GM18907 (cell line): ENCODE measurements at regions not wholly inside any gene's neighbourhood (a gene's known extent, or its start where the extent isn't known, plus 50 kb on each side); places are given as distances from the start of the nearest gene placed in this dataset.

ENCODE experiments used
- ATAC-seq: cut with Tn5 transposase; IDR thresholded peaks from one replicate; pipeline ENCODE4 v1.9.1; 2021; ENCODE audit warnings: mild to moderate bottlenecking, moderate library complexity; ENCODE audit not compliant: unreplicated experiment

DNA sequence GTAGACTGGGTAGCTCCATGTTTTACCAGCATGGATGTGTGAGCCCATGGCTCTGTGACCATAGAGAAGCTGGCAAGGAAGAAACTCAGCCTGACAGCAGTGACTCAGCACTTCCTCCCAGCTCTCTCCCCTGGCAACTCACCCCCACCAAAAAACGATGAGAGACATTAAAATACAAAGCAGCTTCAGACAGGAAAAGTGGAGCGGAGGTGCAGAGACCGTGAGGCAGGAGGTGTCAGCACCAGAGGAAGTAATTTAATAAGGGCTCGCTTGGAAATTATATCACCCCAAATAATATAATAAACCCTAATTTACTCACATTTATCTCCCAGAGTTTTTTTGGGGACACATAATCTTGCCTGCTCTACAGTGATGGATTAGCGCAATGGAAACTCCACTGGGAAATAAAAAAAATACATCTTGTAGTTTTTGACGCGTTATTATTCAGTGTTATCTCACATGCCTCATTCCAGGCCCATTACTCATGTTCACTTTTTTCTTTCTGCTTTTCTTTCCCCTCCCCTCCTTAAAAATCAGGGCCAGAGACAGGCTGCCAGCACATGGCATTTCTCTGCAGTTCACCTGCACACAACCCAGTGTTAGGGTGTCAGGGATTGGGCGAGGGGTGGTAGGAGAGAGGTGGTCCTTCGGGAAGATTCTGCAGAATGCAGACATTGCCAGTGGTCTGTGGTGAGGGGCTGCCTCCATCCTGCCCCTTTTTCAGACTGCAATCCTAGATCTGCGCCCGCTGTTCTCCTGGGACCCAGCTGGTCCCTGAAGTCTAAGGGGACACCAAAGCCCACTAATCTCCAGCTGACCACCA is 170.8 kb downstream of the BUD13 start:
- ATAC-seq: no peak

DNA sequence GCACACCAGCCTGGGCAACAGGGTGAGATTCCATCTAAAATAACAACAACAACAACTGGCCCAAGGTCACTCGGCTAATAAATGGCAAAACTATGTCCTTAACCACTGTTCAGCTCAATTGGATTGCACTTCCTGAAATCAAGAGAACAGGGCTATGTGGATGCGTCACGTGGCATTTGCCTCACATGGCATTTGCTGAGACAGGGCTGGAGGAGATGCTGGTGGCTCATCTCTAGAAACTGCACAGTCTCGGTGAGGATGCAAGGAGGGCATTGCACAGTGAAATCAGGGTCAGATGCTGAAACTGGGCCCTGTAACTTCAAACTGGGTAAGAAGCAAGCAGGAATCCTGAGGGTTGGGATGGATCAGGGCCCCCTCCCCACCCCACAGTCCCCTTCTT is 171.9 kb downstream of the BUD13 start:
- ATAC-seq: no peak

DNA sequence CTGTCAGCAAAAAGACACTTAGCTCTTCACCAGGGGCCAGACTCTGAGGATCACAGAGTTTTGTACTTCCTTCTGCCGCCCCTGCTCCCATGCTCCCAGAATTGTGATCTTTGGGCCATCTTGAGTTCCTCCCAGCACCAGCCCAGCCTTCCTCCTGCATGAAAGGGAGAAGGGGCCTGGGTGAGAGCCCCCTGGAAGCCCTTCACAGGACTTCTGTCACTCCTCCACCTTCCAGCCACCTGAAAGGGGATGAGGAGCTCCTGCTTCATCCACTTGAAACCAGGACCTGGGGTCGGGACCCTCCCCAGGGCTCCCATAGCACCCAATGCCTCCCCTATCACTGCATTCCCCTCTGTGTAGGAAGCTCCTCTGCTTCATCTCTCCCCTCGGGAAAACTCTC is 174.2 kb downstream of the BUD13 start:
- no peak for ATAC-seq

DNA sequence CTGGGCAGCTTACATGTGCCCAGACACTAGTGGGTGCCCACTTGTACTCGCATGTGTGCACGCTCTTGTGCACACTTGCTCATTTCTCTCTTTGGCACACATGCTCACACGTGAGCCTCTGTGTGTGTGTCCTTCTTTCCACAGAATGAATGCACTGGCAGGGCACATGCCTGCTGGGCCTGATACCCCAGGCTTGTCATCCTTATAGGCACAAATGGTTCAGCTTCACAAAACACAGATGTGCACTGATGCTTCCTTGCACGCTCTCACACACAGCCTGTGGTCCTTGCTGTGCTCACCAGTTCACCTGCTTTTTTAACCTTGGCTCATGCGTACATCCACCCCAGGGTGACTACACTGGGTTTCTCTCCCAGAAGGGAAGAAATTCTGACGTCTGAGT is 174.8 kb downstream of the BUD13 start:
- no peak for ATAC-seq

DNA sequence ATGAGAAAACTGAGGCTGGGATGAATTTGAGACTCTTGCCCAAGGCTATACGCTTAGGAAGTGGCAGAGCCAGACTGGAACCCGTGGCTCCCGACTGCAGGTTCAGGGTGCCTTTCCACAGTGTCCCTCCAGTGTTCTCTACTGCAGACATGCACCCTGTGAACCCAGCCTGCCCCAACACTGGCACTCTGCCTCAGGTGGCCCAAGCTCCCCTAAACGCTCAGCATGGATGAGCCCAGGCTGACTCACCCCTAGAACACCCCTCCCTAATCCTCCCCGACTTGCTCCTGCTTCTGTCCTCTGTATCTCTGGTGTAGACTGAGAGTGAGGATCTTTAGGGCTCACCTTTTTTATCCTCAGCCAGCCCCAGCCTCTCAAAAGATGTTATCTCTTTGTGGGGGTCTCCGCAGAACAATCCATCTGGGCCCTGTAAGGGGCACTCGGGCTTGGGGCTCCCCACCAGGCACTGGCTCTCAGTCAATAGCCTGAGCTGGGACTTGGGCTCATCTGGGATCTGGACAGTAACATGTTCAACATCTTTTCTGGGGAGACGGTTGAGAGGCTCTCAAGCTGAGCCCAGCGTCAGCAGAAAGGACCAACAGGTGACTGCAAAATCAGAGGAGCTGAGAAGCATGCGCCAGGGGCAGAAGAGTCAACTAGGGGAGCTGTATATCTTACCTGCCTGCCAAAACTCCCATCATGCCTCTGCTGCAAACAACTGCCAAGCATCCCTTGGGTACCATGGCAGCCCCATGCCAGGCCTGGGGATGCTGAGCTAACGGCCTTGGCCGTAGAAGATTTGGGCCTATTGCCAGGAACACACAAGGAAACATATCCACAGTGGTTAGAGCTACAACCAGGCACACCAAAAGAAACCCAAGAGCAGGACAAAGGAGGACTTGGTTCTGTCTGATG is 176.2 kb downstream of the BUD13 start:
- no peak for ATAC-seq

DNA sequence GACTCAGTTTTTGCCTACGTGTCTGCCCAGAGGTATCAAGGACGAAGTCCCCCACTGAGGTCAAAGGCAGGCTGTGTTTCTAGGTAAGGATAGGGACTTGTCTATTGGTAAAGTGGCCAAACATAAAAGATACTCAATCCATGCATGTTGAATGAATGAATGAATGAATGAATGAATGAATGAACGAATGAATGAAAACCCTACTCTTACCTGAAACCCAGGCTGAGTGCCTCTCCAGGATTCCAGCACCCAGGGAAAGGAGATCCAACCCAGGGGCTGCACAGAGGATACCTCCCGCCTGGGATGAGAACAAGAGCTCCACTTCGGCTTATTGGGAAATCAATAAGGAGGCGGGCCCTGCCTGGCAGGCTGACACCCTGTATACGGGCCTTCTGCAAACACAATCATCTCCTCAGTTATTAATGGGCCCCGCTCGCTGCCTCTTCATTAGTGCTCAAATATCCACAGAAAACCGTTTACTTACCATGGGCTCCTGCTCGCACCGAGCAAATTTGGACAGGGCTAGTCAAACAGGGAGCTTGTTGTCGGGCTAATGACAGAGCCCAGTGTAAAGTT is 177.4 kb downstream of the BUD13 start:
- no peak for ATAC-seq

DNA sequence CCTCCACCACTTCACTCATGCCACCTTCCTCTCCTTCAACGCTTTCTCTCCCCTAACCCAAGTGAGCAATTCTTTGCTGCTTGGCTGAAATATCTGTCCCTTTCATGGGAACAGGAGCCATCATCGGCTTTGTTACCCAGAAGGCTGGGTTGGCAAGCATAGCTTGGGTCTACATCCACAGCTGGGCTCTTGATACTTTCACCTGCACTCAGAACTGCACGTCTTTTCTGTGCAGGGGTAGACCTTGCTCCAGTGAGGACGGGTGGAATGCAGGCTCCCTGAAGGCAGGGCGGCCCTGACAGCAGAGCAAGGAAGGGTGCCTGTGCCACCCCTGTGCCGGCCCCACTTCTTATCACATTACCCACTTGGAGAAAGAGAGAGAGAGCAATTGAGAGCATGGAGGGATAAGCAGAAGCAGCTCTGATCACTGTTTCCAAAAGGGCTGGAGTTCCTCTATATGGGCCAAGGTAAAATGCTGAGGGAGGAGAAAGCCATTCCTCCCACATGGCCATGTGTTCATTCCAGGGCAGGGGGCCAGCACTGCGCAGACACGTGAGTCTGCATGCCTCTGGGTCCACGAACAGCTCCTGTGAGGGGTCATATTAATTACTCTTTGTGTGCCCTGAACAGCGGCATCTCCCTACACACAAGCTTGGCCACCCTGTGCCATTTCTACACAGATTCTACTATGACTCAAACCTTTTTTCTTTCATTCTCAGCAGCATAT is 181.8 kb downstream of the BUD13 start:
- ATAC-seq: no peak

DNA sequence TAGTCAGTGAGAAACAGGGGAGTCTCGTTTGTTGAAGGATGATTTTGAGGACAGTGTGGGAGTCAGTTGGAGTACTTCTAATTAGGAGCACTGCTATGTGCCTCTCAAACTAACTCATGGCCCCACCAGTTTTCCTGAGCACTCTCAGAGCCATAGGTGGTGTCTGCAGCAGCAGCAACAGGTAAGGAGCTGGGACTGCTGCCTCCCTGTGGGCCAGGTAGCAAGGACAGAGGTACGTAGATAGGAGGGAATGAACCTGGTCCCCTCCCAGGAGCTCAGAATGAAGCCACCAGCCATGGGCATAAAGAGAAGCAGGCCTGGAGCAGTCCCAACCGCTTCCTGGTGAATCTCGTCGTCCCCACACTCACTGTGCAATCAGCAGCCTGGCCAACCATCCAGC is 183.4 kb downstream of the BUD13 start:
- ATAC-seq: no peak

DNA sequence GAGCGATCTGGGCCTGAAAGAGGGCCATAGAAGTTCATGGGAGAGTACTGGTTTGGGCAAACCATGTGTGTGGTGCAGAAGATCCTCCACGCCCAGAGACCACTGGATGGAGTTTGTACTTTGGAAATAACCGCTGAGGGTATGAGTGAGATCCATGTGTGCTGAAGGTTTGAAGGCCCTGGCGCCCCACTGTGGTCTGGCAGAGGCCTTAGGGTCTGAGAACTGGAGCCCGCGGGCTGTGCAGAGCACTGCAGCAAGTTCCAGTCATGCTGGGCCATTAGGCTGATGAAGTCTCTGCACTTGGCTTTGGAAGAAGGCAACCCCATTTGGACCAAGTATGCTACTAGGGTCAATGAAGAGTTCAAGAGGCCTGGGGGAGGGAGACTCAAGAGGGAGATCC is 186.4 kb downstream of the BUD13 start:
- ATAC-seq: no peak

DNA sequence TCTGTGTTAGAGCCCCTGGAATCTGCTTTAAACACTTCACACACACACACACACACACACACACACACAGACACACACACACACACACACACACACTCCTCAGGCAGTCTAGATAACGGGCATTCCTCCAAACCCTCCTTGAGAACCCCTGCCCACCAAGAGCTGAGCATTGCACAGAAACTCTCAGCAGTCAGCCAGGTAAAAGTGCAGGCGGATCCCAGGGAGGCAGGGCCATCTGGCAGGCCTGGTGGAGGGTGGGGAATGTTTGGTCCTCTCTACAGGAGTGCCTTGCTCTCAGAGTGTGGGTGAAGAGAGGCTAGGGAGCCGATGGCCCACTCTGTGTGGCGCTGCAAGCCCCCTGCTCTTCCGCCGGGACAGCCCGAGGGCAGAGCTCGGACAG is 190.2 kb downstream of the BUD13 start:
- no peak for ATAC-seq

DNA sequence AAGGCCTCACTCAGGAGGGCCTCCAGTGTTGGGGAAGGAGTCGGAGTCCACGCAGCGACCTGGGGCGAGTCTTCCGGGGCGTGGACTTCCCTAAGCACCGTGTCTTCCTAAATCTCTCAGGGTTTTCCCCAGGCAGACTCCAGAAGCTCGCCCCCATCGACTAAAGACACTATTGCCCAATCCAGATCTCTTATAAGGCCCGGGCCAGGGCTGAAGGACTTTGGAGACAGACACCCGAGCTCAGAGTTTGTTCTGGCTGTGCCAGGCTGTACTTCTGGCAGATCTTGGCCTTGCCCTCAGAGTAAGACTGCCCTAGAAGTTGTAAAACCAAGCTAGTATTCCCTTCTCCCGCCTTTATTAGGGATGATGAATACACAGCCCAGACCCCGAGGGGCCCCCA is 191.4 kb downstream of the BUD13 start:
- ATAC-seq: no peak

DNA sequence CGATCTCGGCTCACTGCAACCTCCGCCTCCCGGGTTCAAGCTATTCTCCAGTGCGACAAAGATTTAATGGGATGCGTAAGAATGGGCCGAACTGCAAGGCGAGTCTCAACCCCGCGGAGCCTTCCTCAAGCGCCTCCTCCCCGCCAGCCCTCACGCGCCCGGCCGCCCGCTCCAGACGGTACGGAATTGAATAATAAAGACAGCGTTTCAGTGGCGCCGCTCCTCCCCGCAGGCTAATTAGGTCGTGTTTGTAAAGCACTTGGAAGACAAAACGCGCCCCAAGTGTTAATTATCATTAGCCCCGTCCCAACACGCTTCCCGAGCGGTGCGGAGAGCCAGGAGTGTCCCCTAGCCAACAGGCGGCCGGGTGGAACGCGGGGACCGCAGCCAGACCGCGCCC is 192.0 kb downstream of the BUD13 start:
- ATAC-seq: no peak

DNA sequence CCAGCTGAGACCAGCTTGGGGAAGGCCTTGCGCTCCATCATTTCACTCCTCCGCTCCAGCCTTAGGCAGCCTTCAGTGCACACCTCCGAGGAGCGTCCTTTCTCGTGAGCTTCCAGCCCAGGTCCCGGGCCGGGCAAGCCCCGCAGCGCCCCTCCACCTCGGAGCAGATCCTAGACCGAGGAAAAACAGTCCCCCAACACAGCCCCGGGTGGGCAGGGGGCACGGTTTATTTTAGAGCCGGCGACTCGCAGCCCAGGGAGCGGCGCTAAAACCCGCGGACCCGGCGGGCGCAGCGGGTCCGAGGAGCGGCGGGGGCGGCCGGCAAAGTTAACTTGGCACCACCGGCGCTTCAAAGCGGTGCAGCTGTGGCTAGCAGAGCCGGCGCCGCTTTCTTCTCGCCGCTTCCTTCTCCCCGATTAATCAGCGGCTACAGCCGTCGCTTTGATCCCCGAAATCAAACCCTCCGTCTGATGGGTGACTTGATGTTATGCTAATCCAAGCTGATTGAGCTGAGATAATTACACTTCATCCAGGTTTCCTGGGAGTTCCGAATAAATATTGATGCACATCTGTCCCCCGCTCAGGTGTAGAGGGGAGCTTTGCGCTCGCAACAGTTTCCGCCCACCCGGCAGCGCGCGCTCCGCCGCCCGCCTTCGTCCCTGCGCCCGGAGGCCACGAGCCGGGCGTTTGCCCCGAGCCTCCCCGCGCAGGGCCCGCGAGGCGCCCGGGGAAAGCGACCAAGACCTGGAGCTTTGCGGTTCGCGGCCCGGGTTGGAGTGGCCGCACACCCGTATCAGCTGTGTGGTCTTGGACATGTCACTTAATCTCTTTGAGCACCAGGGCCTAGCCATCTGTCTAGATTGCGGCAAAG is 192.7 kb downstream of the BUD13 start:
- no peak for ATAC-seq

DNA sequence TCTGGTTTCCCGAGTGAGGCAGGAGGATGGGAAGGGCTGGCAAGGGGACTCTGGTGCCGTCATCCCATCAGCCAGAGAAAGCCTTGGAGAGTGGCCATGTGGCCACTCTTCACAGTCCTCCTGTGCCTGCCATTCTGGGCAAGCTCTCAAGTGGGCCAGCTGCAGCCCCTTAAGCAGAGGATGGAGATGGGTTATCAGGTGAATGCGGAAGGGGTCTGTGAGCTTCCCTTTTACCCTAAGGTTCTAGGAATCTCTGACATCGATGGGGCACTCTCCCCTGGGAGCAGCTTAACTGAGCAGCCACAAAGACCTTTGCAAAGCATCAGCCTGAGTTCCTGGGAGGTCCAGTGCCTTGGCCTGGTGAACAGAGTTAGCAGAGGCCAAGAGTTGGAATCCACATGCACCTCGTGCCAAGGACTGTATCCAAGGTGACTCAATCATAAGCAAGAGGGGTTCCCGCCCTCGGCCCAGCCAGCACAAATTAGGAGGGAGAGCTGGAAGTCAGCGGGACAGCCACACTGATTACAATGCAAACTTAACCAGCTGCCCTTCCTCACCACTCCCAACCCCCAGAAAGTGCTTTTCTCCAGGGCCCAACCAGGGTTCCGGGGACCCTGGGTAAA is 193.6 kb downstream of the BUD13 start:
- no peak for ATAC-seq

DNA sequence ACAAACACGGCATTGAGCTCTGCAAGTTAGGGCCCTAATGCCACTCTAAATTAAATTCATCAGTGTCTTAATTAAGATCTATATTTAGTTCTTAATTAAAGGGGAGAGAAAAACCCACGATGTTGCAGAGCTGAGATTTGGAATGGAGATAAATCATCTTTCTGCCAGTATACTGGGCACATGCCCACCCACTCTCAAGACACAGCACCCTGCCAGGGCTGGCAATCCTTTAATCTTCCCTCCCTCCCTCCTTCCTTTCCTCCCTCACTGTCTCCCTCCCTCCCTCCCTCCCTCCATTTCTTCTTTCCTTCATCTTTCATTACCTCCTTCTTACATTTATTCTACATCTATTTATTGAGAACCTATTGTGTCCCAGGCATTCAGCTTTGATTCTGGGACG is 194.8 kb downstream of the BUD13 start:
- ATAC-seq: no peak

DNA sequence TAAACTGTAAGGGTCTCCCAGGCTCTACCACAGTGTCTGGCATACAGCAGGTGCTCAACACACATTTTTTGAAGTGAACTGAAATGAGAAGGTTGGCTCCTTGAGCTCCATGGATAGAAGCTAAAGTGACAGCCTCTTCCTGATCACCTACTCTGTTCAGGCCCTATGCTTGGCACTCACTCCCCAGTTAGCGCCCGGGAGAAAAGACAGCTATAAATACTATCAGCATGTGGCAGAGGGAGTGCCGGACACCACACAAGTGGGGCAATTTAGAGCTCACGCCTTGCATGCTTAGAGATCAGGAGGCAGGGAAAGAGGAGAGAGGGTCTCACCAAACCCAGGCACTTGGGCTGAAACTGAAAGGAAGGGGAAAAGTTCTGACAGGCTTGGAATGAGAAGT is 195.5 kb downstream of the BUD13 start:
- ATAC-seq: no peak

DNA sequence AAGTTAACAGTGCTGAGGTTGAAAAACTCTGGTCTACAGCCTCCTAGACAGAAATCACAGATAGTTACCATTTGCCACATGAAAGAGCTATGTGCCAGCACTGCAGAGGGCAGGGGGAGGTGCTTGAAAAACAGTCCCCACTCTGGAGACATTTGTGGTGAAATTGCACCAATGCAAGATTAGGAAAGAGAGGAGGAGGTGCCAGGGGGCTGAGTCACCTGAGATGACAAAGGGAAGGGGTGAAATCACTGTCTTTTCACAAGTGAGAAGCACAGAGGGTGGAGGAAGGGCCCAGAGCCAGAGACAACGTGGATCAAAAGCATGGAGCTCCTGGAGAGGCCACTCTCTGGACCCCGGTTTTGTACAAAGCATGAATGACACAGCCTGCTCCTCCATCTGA is 196.3 kb downstream of the BUD13 start:
- ATAC-seq: no peak

DNA sequence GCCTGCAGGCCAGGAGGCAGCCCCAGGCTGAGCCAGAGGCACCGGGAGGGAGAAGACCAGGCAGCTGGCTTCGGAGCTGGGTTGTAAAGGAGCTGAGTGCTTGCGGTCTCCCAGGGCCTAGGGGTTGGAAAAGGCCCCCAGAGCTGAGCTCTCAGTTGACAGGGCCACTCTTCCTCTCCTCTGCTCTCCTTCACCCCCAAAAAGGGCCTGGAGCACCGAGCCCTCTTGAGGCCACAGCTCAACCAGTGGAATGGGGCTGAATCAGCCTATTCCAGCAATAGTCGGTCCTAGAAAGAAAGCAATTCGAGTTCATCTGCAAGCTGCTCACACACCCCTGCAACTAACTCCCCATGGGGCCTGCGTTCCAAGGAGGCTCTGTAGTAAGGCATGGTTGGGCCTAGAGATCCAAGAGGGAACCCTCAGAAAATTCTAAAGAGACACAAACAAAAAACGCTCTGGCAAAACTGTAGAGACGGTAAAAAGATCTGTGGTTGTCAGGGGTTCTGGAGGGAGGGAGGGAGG is 205.0 kb downstream of the BUD13 start:
- no peak for ATAC-seq

DNA sequence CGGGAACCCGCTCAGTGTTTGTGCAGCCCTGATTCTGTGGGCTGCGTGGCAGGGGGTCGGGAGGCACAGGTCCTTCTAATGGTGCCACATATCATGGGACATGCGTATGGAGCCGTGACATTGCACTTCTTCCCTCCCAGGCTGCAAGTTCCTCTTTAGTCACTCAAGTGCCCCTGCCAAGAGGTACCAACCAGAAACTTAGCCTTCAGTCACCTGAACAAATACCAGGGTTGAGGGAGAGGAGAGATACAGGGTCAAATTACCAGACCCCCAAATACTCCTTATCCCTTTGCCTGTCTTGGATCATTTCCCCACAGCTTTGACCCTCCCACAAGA is 209.1 kb downstream of the BUD13 start:
- ATAC-seq: no peak
